ENCODE measurements at regions not wholly inside any gene's neighbourhood (a gene's known extent, or its start where the extent isn't known, plus 50 kb on each side); places are given as distances from the start of the nearest gene placed in this dataset.

- H3K4me3 ChIP-seq (ENCODE audit: low read length) = no peak overlapping the region
- no peaks in the 10 kb centered on the region for H3K36me3 ChIP-seq (ENCODE audit: control insufficient read depth, insufficient read depth, low read length)
- H3K4me3 Mint-ChIP-seq = no peak overlapping the region
- H3K27me3 ChIP-seq (ENCODE audit: control insufficient read depth, insufficient read depth, low read length) = no peaks in the 10 kb centered on the region
- H3K27ac Mint-ChIP-seq = no peak overlapping the region
- no peak for TF ChIP-seq CTCF (IDR thresholded peaks at IDR 0.05)
- ATAC-seq (no peak), DNase-seq (no peak)
- intact Hi-C loops (cut with micrococcal nuclease) = no loop called here
- no peaks in the 10 kb centered on the region for H3K4me1 Mint-ChIP-seq
- no peaks in the 10 kb centered on the region for H3K4me1 ChIP-seq (ENCODE audit: control insufficient read depth, insufficient read depth, low read length)
- H3K9me3 ChIP-seq (ENCODE audit: control insufficient read depth, insufficient read depth, low read length) = no peaks in the 10 kb centered on the region
- H3K27me3 Mint-ChIP-seq (ENCODE audit: low read depth in 2 of 2) = peaks cover 0 to 2% of the 10 kb centered on the region in 2 donors
- no peaks in the 10 kb centered on the region for H3K36me3 Mint-ChIP-seq
- no peak overlapping the region for H3K27ac ChIP-seq (ENCODE audit: low read length)
- H3K9me3 Mint-ChIP-seq = peaks cover 2 to 5% of the 10 kb centered on the region in 2 donors
These were observed 375.2 kb downstream of the CD109 start for GRCh38 chr6:74071214-74071613.

- Histone ChIP-seq H3K4me3 (ENCODE audit: low read length) (no peak overlapping the region), H3K4me1 (ENCODE audit: control insufficient read depth, insufficient read depth, low read length) (no peaks in the 10 kb centered on the region), H3K9me3 (ENCODE audit: control insufficient read depth, insufficient read depth, low read length) (no peaks in the 10 kb centered on the region), H3K36me3 (ENCODE audit: control insufficient read depth, insufficient read depth, low read length) (no peaks in the 10 kb centered on the region), H3K27ac (ENCODE audit: low read length) (no peak overlapping the region), H3K27me3 (ENCODE audit: control insufficient read depth, insufficient read depth, low read length) (no peaks in the 10 kb centered on the region)
- Mint-ChIP-seq H3K27me3 (ENCODE audit: low read depth in 2 of 2) (peaks cover 0 to 2% of the 10 kb centered on the region in 2 donors), H3K4me1 (no peaks in the 10 kb centered on the region), H3K4me3 (no peak overlapping the region), H3K27ac (no peak overlapping the region), H3K9me3 (peaks cover 2 to 5% of the 10 kb centered on the region in 2 donors), H3K36me3 (no peaks in the 10 kb centered on the region)
- ATAC-seq = no peak
- TF ChIP-seq CTCF (IDR thresholded peaks at IDR 0.05) = no peak
- no peak for DNase-seq
- no CpG with 5 or more reads among the region's 1 CpG for WGBS (ENCODE audit: insufficient coverage)
- intact Hi-C loops (cut with micrococcal nuclease) = no loop called here
These were observed 374.7 kb downstream of the CD109 start for GRCh38 chr6:74070711-74071110.

GRCh38 chr6:74070091-74070490 is 374.1 kb downstream of the CD109 start:
- peaks cover 2 to 5% of the 10 kb centered on the region in 2 donors for H3K9me3 Mint-ChIP-seq
- no peaks in the 10 kb centered on the region for H3K4me1 Mint-ChIP-seq
- H3K27me3 Mint-ChIP-seq (ENCODE audit: low read depth in 2 of 2) = peaks cover 0 to 2% of the 10 kb centered on the region in 2 donors
- Histone ChIP-seq H3K4me3 (ENCODE audit: low read length) (no peak overlapping the region), H3K27ac (ENCODE audit: low read length) (no peak overlapping the region), H3K27me3 (ENCODE audit: control insufficient read depth, insufficient read depth, low read length) (no peaks in the 10 kb centered on the region), H3K36me3 (ENCODE audit: control insufficient read depth, insufficient read depth, low read length) (no peaks in the 10 kb centered on the region), H3K9me3 (ENCODE audit: control insufficient read depth, insufficient read depth, low read length) (no peaks in the 10 kb centered on the region), H3K4me1 (ENCODE audit: control insufficient read depth, insufficient read depth, low read length) (no peaks in the 10 kb centered on the region)
- ATAC-seq = no peak
- intact Hi-C loops (cut with micrococcal nuclease) = no loop called here
- no peaks in the 10 kb centered on the region for H3K36me3 Mint-ChIP-seq
- no peak overlapping the region for H3K4me3 Mint-ChIP-seq
- no peak for DNase-seq
- 87% methylated on average over 1 of the region's 1 CpG for WGBS (ENCODE audit: insufficient coverage)
- no peak overlapping the region for H3K27ac Mint-ChIP-seq
- no peak for TF ChIP-seq CTCF (IDR thresholded peaks at IDR 0.05)

- H3K27me3 Mint-ChIP-seq (ENCODE audit: low read depth in 2 of 2) = peaks cover 0 to 2% of the 10 kb centered on the region in 2 donors
- no peak for ATAC-seq
- no peak for TF ChIP-seq CTCF (IDR thresholded peaks at IDR 0.05)
- H3K4me3 Mint-ChIP-seq = no peak overlapping the region
- H3K27ac Mint-ChIP-seq = no peak overlapping the region
- H3K9me3 ChIP-seq (ENCODE audit: control insufficient read depth, insufficient read depth, low read length) = no peaks in the 10 kb centered on the region
- H3K9me3 Mint-ChIP-seq = peaks cover 2 to 5% of the 10 kb centered on the region in 2 donors
- H3K27ac ChIP-seq (ENCODE audit: low read length) = no peak overlapping the region
- no peak for DNase-seq
- no peaks in the 10 kb centered on the region for H3K4me1 ChIP-seq (ENCODE audit: control insufficient read depth, insufficient read depth, low read length)
- WGBS (ENCODE audit: insufficient coverage) = 93% methylated on average over 3 of the region's 4 CpGs
- H3K36me3 Mint-ChIP-seq = no peaks in the 10 kb centered on the region
- no peaks in the 10 kb centered on the region for H3K4me1 Mint-ChIP-seq
- H3K36me3 ChIP-seq (ENCODE audit: control insufficient read depth, insufficient read depth, low read length) = no peaks in the 10 kb centered on the region
- intact Hi-C loops (cut with micrococcal nuclease) = no loop called here
- H3K27me3 ChIP-seq (ENCODE audit: control insufficient read depth, insufficient read depth, low read length) = no peaks in the 10 kb centered on the region
- H3K4me3 ChIP-seq (ENCODE audit: low read length) = no peak overlapping the region
These were observed 373.1 kb downstream of the CD109 start for GRCh38 chr6:74069089-74069581.
